ENCODE measurements at regions not wholly inside any gene's neighbourhood (a gene's known extent, or its start where the extent isn't known, plus 50 kb on each side); places are given as distances from the start of the nearest gene placed in this dataset.

- H3K4me3 ChIP-seq (ENCODE audit: low read length), result no peak overlapping the region
- no peak for DNase-seq (ENCODE audit: low read depth)
- TF ChIP-seq CTCF (conservative IDR thresholded peaks at IDR 0.05; ENCODE audit: low read length), result no peak
Observed at GRCh38 chr1:82510431-82510830, 709.7 kb downstream of the ADGRL2 start.

- TF ChIP-seq CTCF (conservative IDR thresholded peaks at IDR 0.05; ENCODE audit: low read length), result no peak
- no peak for DNase-seq (ENCODE audit: low read depth)
- H3K4me3 ChIP-seq (ENCODE audit: low read length), result no peak overlapping the region
Observed at GRCh38 chr1:82507011-82507410, 706.3 kb downstream of the ADGRL2 start.

GRCh38 chr1:82503822-82504221 is 703.1 kb downstream of the ADGRL2 start:
- no peak overlapping the region for H3K4me3 ChIP-seq (ENCODE audit: low read length)
- TF ChIP-seq CTCF (conservative IDR thresholded peaks at IDR 0.05; ENCODE audit: low read length), result no peak
- DNase-seq (ENCODE audit: low read depth), result no peak

- H3K4me3 ChIP-seq (ENCODE audit: low read length), result no peak overlapping the region
- TF ChIP-seq CTCF (conservative IDR thresholded peaks at IDR 0.05; ENCODE audit: low read length), result no peak
- no peak for DNase-seq (ENCODE audit: low read depth)
Observed at GRCh38 chr1:82499022-82499421, 698.3 kb downstream of the ADGRL2 start.

GRCh38 chr1:82494117-82494516 is 693.4 kb downstream of the ADGRL2 start:
- H3K4me3 ChIP-seq (ENCODE audit: low read length), result no peak overlapping the region
- DNase-seq (ENCODE audit: low read depth), result no peak
- no peak for TF ChIP-seq CTCF (conservative IDR thresholded peaks at IDR 0.05; ENCODE audit: low read length)

GRCh38 chr1:82492159-82492558 is 691.4 kb downstream of the ADGRL2 start:
- TF ChIP-seq CTCF (conservative IDR thresholded peaks at IDR 0.05; ENCODE audit: low read length), result no peak

GRCh38 chr1:82491301-82492048 is 690.7 kb downstream of the ADGRL2 start:
- peak; percentile 25 for DNase-seq (ENCODE audit: low read depth)
- TF ChIP-seq CTCF (conservative IDR thresholded peaks at IDR 0.05; ENCODE audit: low read length), result no peak
- no peak overlapping the region for H3K4me3 ChIP-seq (ENCODE audit: low read length)

More at GRCh38 chr1:82492159-82492558, 691.4 kb downstream of the ADGRL2 start:
- DNase-seq (ENCODE audit: low read depth), result no peak
- H3K4me3 ChIP-seq (ENCODE audit: low read length), result no peak overlapping the region
